ENCODE measurements at regions not wholly inside any gene's neighbourhood (a gene's known extent, or its start where the extent isn't known, plus 50 kb on each side); places are given as distances from the start of the nearest gene placed in this dataset.
"Not testable (repeated sequence)": the region's sequence is repeated elsewhere in the genome, so short reads cannot be mapped to it uniquely, and the experiment has no call there.

DNA sequence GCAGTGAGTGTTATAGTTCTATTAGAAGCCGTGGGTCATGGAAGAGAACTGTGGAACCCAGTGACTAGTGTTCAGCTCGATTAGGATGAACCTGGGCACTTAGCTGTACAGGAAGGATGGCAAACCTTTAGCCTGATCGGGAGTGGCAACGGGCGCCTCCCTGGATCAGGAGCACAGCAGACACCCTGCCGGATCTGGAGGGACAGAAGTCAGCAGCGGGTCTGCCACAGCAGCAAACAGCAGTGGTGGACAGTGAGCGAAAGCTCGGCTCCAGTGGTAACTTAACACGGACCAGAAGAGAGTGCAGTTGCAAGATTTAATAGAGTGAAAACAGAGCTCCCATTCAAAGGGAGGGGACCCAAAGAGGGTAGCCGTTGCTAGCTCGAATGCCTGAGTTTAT is 697.6 kb upstream of the SLITRK1 start:
- not testable (repeated sequence) for TF ChIP-seq POLR2A (IDR thresholded peaks at IDR 0.05; ENCODE audit: low read length); GATA1 (IDR thresholded peaks at IDR 0.05; ENCODE audit: low read depth, low read length)

Measured in erythroblast (primary cell).